Tibial nerve (tissue), 4 donors: ENCODE measurements at regions not wholly inside any gene's neighbourhood (a gene's known extent, or its start where the extent isn't known, plus 50 kb on each side); places are given as distances from the start of the nearest gene placed in this dataset.

Experiments
- CTCF ChIP-seq, 5 experiments: fragments of 200-600 bp in 3 of 5; fragments of 450-650 bp in 2 of 5; sonication (generic) in 3 of 5; IDR thresholded peaks; one replicate each; pipeline ENCODE4 v1.5.1; 2016 to 2019; ENCODE audit warnings: antibody characterized with exemption in 5 of 5, mild to moderate bottlenecking in 3 of 5, moderate library complexity in 2 of 5
- EP300 ChIP-seq, 2 donors: sonication (generic); formaldehyde crosslinking; IDR thresholded peaks; one replicate each; pipeline ENCODE4 v1.6.1; 2017; ENCODE audit warnings: antibody characterized with exemption in 2 of 2, mild to moderate bottlenecking in 1 of 2

- TF ChIP-seq CTCF (IDR thresholded peaks at IDR 0.05) (no peak), EP300 (IDR thresholded peaks at IDR 0.05) (no peak)
These were observed 614.4 kb downstream of the BCKDHB start for GRCh38 chr6:80720824-80721223.
